RWPE2 (cell line): ENCODE measurements at regions not wholly inside any gene's neighbourhood (a gene's known extent, or its start where the extent isn't known, plus 50 kb on each side); places are given as distances from the start of the nearest gene placed in this dataset.
"Not testable (repeated sequence)": the region's sequence is repeated elsewhere in the genome, so short reads cannot be mapped to it uniquely, and the experiment has no call there.

Experiments
- ATAC-seq: fragments of 200-7000 bp; cut with Tn5 transposase; 3 replicates; pipeline ENCODE4 v1.9.1; 2021; ENCODE audit warnings: low read depth
- DNase-seq: peaks from one replicate; pipeline ENCODE4 v3.0.0-alpha.2; 2020; ENCODE audit warnings: low spot score
- H3K27ac ChIP-seq: fragments of 450-650 bp; 2 replicates; pipeline ENCODE4 v1.5.1; 2017; ENCODE audit warnings: mild to moderate bottlenecking; ENCODE audit not compliant: poor library complexity, severe bottlenecking
- H3K27me3 ChIP-seq: fragments of 250-450 bp; sonication (Bioruptor Pico); 2 replicates; pipeline ENCODE4 v1.5.1; 2021; ENCODE audit warnings: mild to moderate bottlenecking, moderate library complexity; ENCODE audit not compliant: insufficient read depth, poor library complexity, severe bottlenecking
- H3K36me3 ChIP-seq: fragments of 250-450 bp; sonication (Bioruptor Pico); 2 replicates; pipeline ENCODE4 v1.5.1; 2020; ENCODE audit warnings: low read depth, mild to moderate bottlenecking, moderate library complexity
- H3K4me1 ChIP-seq: fragments of 250-450 bp; sonication (Bioruptor Pico); 2 replicates; pipeline ENCODE4 v1.5.1; 2021; ENCODE audit warnings: mild to moderate bottlenecking, moderate library complexity; ENCODE audit not compliant: insufficient read depth, poor library complexity, severe bottlenecking
- H3K4me3 ChIP-seq: fragments of 250-450 bp; sonication (Bioruptor Pico); 2 replicates; pipeline ENCODE4 v1.5.1; 2021; ENCODE audit warnings: mild to moderate bottlenecking, moderate library complexity; ENCODE audit not compliant: severe bottlenecking
- H3K9me3 ChIP-seq: fragments of 250-450 bp; sonication (Bioruptor Pico); 2 replicates; pipeline ENCODE4 v1.5.1; 2021; ENCODE audit warnings: mild to moderate bottlenecking, moderate library complexity; ENCODE audit not compliant: severe bottlenecking
- TF ChIP-seq, protein P1 (sequence below): fragments of 450-650 bp; IDR thresholded peaks from one replicate; pipeline ENCODE4 v1.5.1; 2017; ENCODE audit warnings: mild to moderate bottlenecking, moderate library complexity; ENCODE audit not compliant: poor library complexity, severe bottlenecking

DNA sequence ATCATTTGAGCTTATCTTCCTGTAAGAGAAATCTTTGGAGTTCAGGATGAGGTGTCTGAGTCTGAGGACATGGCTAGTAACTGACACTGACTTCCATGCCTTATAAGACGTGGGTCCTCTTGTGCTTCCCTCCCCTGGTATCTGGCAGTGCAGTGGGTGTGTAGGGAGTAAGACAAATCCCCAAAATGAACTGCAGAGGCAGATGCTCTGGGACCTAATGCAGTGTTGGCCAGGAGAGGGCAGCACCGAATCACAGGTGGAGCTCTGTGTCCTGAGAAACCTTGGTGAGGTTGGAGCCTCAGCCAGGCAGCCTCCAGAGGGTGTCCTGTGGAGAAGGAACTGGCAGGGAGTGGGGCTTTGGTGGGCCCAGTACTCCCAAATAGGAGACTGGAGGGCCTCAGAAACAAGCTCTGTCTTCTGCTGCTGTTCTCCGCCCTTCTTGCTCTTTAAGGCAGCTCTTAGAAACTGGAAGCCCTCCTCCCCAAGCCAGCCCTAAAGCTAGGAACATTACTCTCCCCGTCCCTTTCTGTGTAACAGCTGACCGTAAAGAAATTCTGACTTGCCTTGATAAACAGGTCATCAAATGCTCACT lies 196.8 kb downstream of the CCNG2 start:
- peak; percentile 62; the same call in 2 of the 3 replicates for ATAC-seq
- not testable (repeated sequence) for H3K27me3 ChIP-seq, H3K9me3 ChIP-seq, H3K27ac ChIP-seq, H3K4me1 ChIP-seq, H3K36me3 ChIP-seq, DNase-seq, H3K4me3 ChIP-seq
- TF ChIP-seq, protein P1, sequence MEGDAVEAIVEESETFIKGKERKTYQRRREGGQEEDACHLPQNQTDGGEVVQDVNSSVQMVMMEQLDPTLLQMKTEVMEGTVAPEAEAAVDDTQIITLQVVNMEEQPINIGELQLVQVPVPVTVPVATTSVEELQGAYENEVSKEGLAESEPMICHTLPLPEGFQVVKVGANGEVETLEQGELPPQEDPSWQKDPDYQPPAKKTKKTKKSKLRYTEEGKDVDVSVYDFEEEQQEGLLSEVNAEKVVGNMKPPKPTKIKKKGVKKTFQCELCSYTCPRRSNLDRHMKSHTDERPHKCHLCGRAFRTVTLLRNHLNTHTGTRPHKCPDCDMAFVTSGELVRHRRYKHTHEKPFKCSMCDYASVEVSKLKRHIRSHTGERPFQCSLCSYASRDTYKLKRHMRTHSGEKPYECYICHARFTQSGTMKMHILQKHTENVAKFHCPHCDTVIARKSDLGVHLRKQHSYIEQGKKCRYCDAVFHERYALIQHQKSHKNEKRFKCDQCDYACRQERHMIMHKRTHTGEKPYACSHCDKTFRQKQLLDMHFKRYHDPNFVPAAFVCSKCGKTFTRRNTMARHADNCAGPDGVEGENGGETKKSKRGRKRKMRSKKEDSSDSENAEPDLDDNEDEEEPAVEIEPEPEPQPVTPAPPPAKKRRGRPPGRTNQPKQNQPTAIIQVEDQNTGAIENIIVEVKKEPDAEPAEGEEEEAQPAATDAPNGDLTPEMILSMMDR = peak; percentile 30

DNA sequence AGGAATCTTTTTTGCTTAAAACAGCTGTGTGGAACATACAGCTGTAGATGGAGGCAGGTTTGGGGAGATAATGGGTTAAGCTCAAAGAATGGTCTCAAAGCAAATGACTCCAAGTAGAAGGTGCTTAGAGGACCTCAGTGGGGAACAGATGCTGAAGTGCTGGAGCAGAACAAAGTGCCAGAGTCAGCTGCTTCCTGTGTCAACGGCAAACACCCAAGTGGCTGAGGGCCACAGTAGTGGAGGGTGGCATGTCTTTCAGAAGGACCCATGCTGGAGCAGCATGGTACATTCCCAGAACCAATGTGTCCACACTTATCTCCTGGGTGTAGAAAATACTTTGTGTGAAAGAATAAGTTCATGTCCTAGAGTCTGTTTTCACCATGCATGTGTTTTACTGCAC lies 197.5 kb downstream of the CCNG2 start:
- Histone ChIP-seq H3K27me3 (no peaks in the 10 kb centered on the region), H3K27ac (no peak overlapping the region), H3K4me3 (no peak overlapping the region), H3K9me3 (no peaks in the 10 kb centered on the region), H3K4me1 (no peaks in the 10 kb centered on the region), H3K36me3 (no peaks in the 10 kb centered on the region)
- ATAC-seq (no peak), DNase-seq (no peak)
- TF ChIP-seq, protein P1 = no peak

DNA sequence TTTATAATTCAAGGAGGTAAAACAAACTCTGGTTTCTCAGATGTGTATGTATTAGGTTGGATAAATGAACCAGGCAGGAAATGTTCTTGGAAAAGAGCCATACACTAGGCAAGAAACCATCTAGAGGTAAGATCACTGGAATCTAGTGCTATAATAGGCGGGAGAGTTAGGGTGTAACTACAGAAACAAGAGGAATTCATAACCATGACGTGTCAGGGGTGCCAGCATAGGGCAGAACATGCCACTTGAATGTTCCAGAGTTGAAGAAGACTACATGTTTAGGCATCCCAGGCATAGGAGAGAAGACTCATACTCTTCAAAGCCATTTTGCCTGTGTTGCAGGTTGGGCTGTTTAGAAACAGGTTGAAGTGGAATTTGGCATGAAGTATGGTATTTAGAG lies 198.7 kb downstream of the CCNG2 start:
- Histone ChIP-seq H3K27me3 (no peaks in the 10 kb centered on the region), H3K9me3 (no peaks in the 10 kb centered on the region), H3K4me1 (no peaks in the 10 kb centered on the region), H3K36me3 (no peaks in the 10 kb centered on the region), H3K4me3 (no peak overlapping the region), H3K27ac (no peak overlapping the region)
- TF ChIP-seq, protein P1 = no peak
- ATAC-seq (peak; percentile 72), DNase-seq (no peak)

DNA sequence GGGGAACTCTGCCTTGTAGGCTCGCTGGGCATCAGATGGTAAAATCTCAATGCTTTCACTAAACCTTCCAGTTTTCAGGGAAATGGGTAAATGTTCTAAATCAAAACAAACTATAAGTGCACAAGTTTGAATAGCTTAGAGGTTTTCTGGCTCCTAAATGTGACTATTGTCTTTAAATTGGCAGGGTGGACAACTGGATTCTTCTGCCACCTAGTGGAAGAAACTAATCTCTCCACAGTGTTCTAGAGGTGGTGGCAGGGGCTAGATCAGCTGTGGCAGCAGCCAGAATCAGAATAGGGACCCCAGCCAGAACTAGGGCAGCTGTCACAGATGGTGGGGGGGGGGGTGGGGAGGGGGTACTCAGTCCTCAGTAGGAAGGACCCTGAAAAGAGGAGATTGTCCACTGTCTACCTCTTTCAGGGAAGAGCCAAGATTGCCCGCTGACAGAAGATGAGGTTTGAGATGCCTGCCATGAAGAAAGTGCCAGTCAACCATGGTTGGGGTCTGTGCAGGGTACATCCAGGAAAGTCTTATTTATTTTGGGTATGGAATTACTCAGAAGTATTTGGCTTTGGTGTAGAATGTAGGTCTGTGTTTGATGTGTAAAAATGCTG lies 201.4 kb downstream of the CCNG2 start:
- peak; percentile 70 for ATAC-seq
- no peaks in the 10 kb centered on the region for H3K36me3 ChIP-seq
- DNase-seq = no peak
- H3K4me3 ChIP-seq = no peak overlapping the region
- TF ChIP-seq, protein P1 = peak; percentile 78
- no peaks in the 10 kb centered on the region for H3K27me3 ChIP-seq
- no peak overlapping the region for H3K27ac ChIP-seq
- no peaks in the 10 kb centered on the region for H3K9me3 ChIP-seq
- no peaks in the 10 kb centered on the region for H3K4me1 ChIP-seq

DNA sequence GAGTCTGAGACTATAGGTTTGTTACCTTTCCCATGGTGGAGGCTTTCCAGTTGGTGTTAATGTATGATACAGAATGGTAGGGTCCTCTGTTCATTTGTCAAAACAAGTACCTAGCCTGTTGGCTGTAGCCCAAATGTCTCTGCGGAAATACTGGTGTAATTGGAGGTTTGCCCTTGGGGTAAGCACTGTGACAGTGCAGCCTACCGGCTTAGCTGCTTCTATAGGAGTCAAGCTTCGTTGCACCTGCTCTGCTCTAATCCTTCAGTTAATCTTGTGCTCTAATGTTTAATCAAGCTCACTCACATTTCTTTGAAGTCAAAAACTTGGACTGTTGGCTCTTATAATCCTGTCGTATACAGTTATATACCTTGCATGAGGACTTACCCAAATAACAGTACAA lies 203.4 kb downstream of the CCNG2 start:
- H3K9me3 ChIP-seq = no peaks in the 10 kb centered on the region
- no peaks in the 10 kb centered on the region for H3K36me3 ChIP-seq
- H3K27ac ChIP-seq = no peak overlapping the region
- H3K4me3 ChIP-seq = no peak overlapping the region
- DNase-seq (no peak), ATAC-seq (no peak)
- TF ChIP-seq, protein P1 = no peak
- no peaks in the 10 kb centered on the region for H3K27me3 ChIP-seq
- H3K4me1 ChIP-seq = no peaks in the 10 kb centered on the region
